Activated CD4-positive, alpha-beta memory T cell treated with anti-CD3 and anti-CD28 coated beads for 36 hours (primary cell): ENCODE measurements at regions not wholly inside any gene's neighbourhood (a gene's known extent, or its start where the extent isn't known, plus 50 kb on each side); places are given as distances from the start of the nearest gene placed in this dataset.

Source experiments
- CTCF ChIA-PET: fragments of 350-600 bp; sonication (Branson Sonifier 250); formaldehyde crosslinking; loops from one replicate; lab custom pipeline; 2021; ENCODE audit warnings: antibody characterized with exemption, inconsistent platforms; lab: Charles Lee
- POLR2A ChIA-PET: fragments of 350-600 bp; sonication (Branson Sonifier 250); formaldehyde crosslinking; loops from one replicate; lab custom pipeline; 2021; ENCODE audit warnings: antibody characterized with exemption; lab: Charles Lee
- DNase-seq: peaks from one replicate; pipeline ENCODE4 v3.0.0-alpha.2; 2020
- H3K27ac Mint-ChIP-seq: one replicate; pipeline ENCODE4 v1.8.0; 2021; ENCODE audit warnings: mixed read lengths
- H3K27me3 Mint-ChIP-seq: one replicate; pipeline ENCODE4 v1.8.0; 2021; ENCODE audit warnings: mixed read lengths
- H3K36me3 Mint-ChIP-seq: one replicate; pipeline ENCODE4 v1.8.0; 2021; ENCODE audit warnings: mixed read lengths
- H3K4me1 Mint-ChIP-seq: one replicate; pipeline ENCODE4 v1.8.0; 2021; ENCODE audit warnings: low read depth, mixed read lengths
- H3K4me3 Mint-ChIP-seq: one replicate; pipeline ENCODE4 v1.8.0; 2021; ENCODE audit warnings: mild to moderate bottlenecking, mixed read lengths
- H3K9me3 Mint-ChIP-seq: one replicate; pipeline ENCODE4 v1.8.0; 2021; ENCODE audit warnings: mixed read lengths
- intact Hi-C: fragments of 100-400 bp; cut with micrococcal nuclease; formaldehyde crosslinking; loops from one replicate; pipeline ENCODE4 v1.15.1; 2023

DNA sequence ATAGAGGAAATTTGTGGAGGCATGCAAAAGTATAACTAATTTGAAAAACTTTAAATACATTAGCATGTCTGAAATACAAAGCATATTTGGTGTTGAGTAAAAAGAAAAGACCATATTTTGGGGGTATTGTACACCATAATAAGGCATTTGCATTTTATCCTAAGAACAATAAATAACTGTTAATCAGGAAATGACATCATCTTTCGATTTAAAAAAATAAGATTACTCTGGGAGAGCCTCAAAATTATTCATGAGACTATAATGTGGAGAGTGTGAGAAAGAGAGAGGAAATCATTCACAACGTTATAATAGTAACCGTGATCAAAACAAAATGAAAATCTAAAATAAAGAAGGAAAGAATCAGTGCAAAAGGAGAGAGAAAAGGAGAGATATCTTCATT is 712.3 kb upstream of the POT1 start:
- Mint-ChIP-seq H3K9me3 (peaks cover 14% of the 10 kb centered on the region), H3K27ac (no peak overlapping the region), H3K27me3 (no peaks in the 10 kb centered on the region), H3K36me3 (no peaks in the 10 kb centered on the region), H3K4me3 (no peak overlapping the region), H3K4me1 (no peaks in the 10 kb centered on the region)
- CTCF ChIA-PET: no interaction called here
- no peak for DNase-seq
- POLR2A ChIA-PET: no interaction called here
- intact Hi-C loops: no loop called here

DNA sequence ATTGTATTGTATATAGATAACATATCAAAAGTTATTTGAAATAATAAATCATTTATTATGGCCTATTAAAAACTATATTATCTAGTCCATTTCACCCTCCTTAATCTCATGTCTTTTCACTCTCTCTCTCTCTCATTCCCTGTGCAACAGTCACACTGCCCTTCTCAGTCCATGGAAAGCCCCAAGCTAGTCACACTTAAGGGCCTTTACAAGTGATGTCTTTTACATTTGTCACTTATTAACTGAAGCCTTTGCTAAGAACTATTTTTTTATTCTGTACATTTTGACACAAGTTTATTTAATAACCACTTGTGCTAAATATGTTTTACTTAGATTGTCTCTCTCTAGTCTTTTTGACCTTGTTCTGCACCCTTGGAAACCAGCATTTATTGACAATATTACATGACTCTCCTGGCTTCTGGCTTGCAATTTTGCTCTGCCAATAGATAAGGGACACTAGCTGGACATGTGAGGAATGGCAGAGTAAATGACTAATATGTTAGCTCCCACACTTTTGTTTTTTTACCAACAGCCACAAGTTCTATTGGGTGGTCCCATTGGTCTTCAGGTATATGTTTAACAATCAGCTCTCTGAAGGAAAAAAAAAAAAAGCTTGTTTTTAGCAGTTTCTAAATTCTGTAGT is 706.8 kb upstream of the POT1 start:
- no peak overlapping the region for H3K27ac Mint-ChIP-seq
- ChIA-PET POLR2A (no interaction called here), CTCF (no interaction called here)
- no peak for DNase-seq
- intact Hi-C loops: no loop called here
- H3K36me3 Mint-ChIP-seq: no peaks in the 10 kb centered on the region
- peaks cover 8% of the 10 kb centered on the region for H3K9me3 Mint-ChIP-seq
- H3K27me3 Mint-ChIP-seq: no peaks in the 10 kb centered on the region
- H3K4me1 Mint-ChIP-seq: no peaks in the 10 kb centered on the region
- H3K4me3 Mint-ChIP-seq: no peak overlapping the region

DNA sequence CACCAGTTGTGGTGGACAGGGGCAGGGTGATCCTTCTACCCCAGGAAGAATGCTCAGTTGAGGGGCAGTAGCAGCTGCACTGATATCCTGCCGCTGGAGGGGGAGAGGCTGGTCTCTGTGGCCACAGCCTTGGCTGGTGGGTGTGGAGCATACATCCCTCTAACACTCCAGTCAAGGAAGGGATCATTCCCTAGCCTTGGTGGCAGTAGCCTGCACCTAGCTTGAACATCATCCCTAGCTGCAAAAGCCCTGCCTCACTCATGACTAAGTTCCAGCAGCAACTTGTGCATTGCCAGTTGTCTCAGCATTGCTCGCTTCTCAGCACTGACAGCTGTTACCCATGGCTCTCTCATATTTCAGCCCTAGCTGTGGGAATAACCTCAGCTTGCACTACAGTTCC is 688.9 kb upstream of the POT1 start:
- H3K4me3 Mint-ChIP-seq: no peak overlapping the region
- H3K4me1 Mint-ChIP-seq: no peaks in the 10 kb centered on the region
- H3K9me3 Mint-ChIP-seq: peaks cover 26% of the 10 kb centered on the region
- no peaks in the 10 kb centered on the region for H3K27me3 Mint-ChIP-seq
- ChIA-PET CTCF (no interaction called here), POLR2A (no interaction called here)
- peaks cover 2% of the 10 kb centered on the region for H3K36me3 Mint-ChIP-seq
- DNase-seq: no peak
- H3K27ac Mint-ChIP-seq: no peak overlapping the region
- intact Hi-C loops: no loop called here

DNA sequence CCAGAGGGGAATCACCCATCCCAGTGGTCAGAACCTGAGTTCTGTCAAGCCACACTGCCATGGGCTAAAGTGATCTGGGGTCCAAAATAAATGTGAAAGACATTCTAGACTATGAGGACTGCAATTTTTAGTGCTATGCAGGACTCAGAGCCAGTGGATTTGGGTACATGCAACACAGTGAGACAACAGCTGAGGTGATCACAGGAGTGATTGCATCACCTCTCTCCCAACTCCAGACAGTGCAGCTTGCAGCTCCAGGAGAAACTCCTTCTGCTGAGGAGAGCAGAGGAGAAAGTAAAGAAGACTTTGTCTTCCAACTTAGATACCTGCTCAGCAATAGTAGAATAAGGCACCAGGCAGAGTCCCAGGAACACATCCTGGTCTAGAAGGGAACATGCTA is 682.0 kb upstream of the POT1 start:
- Mint-ChIP-seq H3K4me3 (no peak overlapping the region), H3K27me3 (no peaks in the 10 kb centered on the region), H3K4me1 (no peaks in the 10 kb centered on the region), H3K36me3 (no peaks in the 10 kb centered on the region), H3K9me3 (peaks cover 20% of the 10 kb centered on the region), H3K27ac (no peak overlapping the region)
- POLR2A ChIA-PET: no interaction called here
- intact Hi-C loops: no loop called here
- CTCF ChIA-PET: no interaction called here
- DNase-seq: no peak

DNA sequence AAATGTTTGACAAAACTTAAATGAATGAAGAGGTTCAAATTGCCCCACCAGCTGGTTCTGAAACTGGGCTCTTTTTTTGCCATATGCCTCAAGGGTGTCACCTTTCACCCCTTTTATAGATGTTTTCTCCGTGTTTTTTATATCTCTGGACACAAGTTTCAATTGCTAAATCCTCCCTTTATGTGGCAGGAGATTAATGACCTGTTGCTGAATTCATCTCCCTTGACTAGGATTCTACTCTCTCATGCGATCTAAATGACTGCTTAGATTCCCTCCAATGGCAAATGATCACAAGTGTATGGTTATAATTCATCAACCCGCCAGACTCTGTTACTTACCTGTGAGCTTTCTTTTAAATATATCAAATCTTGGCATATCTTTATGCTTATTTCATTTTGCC is 677.0 kb upstream of the POT1 start:
- no peaks in the 10 kb centered on the region for H3K27me3 Mint-ChIP-seq
- H3K27ac Mint-ChIP-seq: no peak overlapping the region
- intact Hi-C loops: no loop called here
- no peak for DNase-seq
- H3K4me3 Mint-ChIP-seq: no peak overlapping the region
- CTCF ChIA-PET: no interaction called here
- peaks cover 6% of the 10 kb centered on the region for H3K9me3 Mint-ChIP-seq
- POLR2A ChIA-PET: no interaction called here
- no peaks in the 10 kb centered on the region for H3K36me3 Mint-ChIP-seq
- no peaks in the 10 kb centered on the region for H3K4me1 Mint-ChIP-seq

DNA sequence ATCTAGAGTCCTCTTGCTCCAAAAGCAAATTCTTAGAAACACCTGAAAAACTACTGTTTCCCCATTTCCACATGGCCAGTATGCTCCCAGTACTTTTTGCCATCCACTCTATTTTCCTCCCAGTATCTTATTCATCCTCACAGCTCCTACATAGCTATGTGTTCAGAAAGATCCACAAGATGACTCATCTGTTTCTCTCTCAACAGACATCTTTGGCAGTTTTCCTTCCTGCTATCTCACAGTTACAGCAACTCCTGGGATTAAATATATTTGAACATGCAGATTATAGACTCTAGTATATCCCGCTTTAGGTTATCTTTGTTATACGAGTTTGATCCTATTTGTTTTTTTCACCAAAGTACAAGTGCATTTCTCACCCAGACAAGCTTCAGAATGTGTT is 675.6 kb upstream of the POT1 start:
- intact Hi-C loops: no loop called here
- Mint-ChIP-seq H3K36me3 (no peaks in the 10 kb centered on the region), H3K4me3 (no peak overlapping the region), H3K9me3 (no peaks in the 10 kb centered on the region), H3K27ac (no peak overlapping the region), H3K27me3 (no peaks in the 10 kb centered on the region), H3K4me1 (no peaks in the 10 kb centered on the region)
- CTCF ChIA-PET: interaction anchor here (0.6 kb wide), 1 partner anchor 1554 kb away, joined by 3 read pairs; no protein-coding TSS in a partner anchor
- DNase-seq: no peak
- POLR2A ChIA-PET: no interaction called here

DNA sequence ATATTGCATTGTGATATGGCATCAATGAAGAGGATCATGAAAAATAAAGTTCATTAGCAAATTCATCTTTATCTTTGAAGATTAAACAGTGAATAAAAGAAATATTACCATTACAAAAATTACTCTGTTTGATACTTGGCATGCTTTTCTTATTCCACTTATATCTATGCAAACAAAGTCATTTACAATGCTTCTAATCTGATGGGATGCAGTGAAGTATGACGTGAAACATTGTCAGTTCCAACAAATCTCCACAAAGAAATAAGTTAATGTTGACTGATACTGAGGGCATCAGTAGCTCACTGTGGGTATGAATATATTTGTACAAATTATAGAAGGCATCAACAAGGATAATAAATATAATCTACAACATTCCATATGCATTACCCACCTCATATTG is 672.8 kb upstream of the POT1 start:
- Mint-ChIP-seq H3K27me3 (no peaks in the 10 kb centered on the region), H3K9me3 (no peaks in the 10 kb centered on the region), H3K27ac (no peak overlapping the region), H3K36me3 (no peaks in the 10 kb centered on the region), H3K4me3 (no peak overlapping the region), H3K4me1 (no peaks in the 10 kb centered on the region)
- no peak for DNase-seq
- CTCF ChIA-PET: no interaction called here
- intact Hi-C loops: no loop called here
- POLR2A ChIA-PET: no interaction called here

DNA sequence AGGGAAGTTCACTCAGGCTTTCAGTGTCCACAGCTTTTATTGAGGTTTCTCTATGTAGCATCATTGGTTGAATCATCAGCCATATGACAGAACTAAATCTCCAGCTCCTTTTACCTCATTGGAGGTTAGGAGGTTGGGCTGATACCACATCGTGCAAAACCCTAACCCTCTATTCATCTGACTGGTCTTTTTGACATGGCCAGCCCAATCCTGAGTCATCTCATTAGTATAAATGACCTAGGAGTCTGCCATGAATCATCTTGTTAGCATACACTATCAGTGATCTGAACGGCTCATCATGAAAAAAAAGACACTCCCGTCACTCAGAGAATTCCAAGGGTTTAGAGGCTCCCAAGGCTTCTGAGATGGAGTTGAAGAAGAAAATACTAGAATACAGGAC is 669.8 kb upstream of the POT1 start:
- peaks cover 2% of the 10 kb centered on the region for H3K9me3 Mint-ChIP-seq
- intact Hi-C loops: no loop called here
- no peak for DNase-seq
- H3K4me1 Mint-ChIP-seq: no peaks in the 10 kb centered on the region
- ChIA-PET CTCF (no interaction called here), POLR2A (no interaction called here)
- H3K4me3 Mint-ChIP-seq: no peak overlapping the region
- no peak overlapping the region for H3K27ac Mint-ChIP-seq
- H3K27me3 Mint-ChIP-seq: no peaks in the 10 kb centered on the region
- H3K36me3 Mint-ChIP-seq: no peaks in the 10 kb centered on the region

DNA sequence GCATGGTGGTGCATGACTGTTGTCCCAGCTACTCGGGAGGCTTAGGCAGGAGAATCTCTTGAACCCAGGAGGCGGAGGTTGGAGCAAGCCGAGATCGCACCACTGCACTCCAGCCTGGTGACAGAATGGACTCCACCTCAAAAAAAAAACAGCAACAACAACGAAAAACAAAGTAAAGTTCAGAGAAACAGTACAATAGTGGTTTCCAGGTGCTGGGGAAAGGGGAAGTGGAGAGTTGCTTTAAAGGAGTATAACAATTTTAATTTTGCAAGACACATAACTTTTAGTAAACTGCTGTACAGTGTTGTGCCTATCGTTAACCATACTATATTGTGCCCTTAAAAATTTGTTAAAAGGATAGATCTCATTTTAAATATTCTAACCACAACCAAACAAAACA is 662.7 kb upstream of the POT1 start:
- Mint-ChIP-seq H3K4me3 (no peak overlapping the region), H3K9me3 (peaks cover 11% of the 10 kb centered on the region), H3K27ac (no peak overlapping the region), H3K36me3 (no peaks in the 10 kb centered on the region), H3K4me1 (no peaks in the 10 kb centered on the region), H3K27me3 (no peaks in the 10 kb centered on the region)
- intact Hi-C loops: no loop called here
- no peak for DNase-seq
- CTCF ChIA-PET: no interaction called here
- POLR2A ChIA-PET: no interaction called here

DNA sequence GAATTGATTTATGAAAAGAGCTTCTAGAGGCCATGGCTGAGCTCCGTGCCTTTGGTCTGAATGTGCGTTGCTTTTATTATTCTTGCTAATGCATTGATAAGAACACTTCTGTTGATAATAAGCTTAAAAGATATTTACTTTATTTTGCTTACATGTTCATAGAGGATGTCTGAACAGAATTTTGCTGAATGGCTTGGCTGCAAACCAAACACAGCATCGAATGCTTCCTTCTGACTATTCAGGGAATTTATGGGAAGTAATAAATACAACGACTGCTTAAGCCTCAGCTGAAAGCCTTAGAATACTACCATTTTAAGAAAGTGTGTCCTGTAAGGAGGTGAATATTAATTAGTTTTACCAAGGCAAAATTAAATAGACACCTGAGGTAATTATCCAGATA is 643.5 kb upstream of the POT1 start:
- Mint-ChIP-seq H3K36me3 (no peaks in the 10 kb centered on the region), H3K27me3 (no peaks in the 10 kb centered on the region), H3K4me3 (no peak overlapping the region), H3K4me1 (no peaks in the 10 kb centered on the region), H3K27ac (no peak overlapping the region), H3K9me3 (peaks cover 21% of the 10 kb centered on the region)
- POLR2A ChIA-PET: no interaction called here
- CTCF ChIA-PET: no interaction called here
- intact Hi-C loops: no loop called here
- no peak for DNase-seq

DNA sequence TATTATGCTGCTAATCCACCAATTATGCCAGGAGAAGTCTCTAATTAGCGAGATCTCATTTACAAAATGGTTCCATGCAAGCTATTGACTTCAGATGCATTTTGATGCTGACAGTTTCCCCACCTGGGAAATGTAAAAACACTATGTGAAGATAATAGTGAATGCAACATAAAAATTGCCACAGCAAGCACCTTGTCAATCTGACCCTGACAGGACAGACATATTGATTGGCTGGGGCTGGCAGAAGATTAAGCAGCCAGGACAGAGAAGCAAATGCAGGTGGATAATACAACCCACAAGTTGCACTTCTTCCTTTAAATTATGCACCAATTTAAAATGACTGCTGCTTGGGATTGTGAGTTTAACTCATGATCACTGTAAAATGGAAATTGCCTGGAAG is 642.8 kb upstream of the POT1 start:
- CTCF ChIA-PET: no interaction called here
- intact Hi-C loops: no loop called here
- no peaks in the 10 kb centered on the region for H3K4me1 Mint-ChIP-seq

DNA sequence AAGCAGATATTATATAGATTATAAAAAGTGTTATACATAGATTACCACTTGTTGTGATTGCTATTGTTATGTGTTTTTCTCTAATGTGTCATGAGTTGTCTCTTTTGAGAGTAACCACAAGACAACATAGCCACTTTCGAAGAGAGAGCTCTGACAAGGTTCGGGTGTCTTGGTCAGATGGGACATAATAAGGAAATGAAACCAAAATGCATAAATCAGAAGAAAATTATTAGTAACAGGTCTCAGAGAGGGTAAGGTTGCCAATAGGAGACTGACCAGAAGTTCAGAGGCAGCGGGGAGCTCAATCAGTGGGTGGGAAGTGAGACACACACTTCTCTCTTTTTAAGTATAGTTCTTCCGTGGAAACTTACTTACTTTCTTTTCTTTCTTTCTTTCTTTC is 639.2 kb upstream of the POT1 start:
- no peak overlapping the region for H3K27ac Mint-ChIP-seq
- H3K9me3 Mint-ChIP-seq: peaks cover 13% of the 10 kb centered on the region
- no peaks in the 10 kb centered on the region for H3K4me1 Mint-ChIP-seq
- CTCF ChIA-PET: no interaction called here
- H3K27me3 Mint-ChIP-seq: no peaks in the 10 kb centered on the region
- intact Hi-C loops: no loop called here
- no peaks in the 10 kb centered on the region for H3K36me3 Mint-ChIP-seq
- POLR2A ChIA-PET: no interaction called here
- no peak overlapping the region for H3K4me3 Mint-ChIP-seq
- no peak for DNase-seq

More for the DNA sequence above, 642.8 kb upstream of the POT1 start:
- H3K36me3 Mint-ChIP-seq: no peaks in the 10 kb centered on the region
- POLR2A ChIA-PET: no interaction called here
- peaks cover 20% of the 10 kb centered on the region for H3K9me3 Mint-ChIP-seq
- H3K27ac Mint-ChIP-seq: no peak overlapping the region
- no peaks in the 10 kb centered on the region for H3K27me3 Mint-ChIP-seq
- no peak overlapping the region for H3K4me3 Mint-ChIP-seq
- no peak for DNase-seq

DNA sequence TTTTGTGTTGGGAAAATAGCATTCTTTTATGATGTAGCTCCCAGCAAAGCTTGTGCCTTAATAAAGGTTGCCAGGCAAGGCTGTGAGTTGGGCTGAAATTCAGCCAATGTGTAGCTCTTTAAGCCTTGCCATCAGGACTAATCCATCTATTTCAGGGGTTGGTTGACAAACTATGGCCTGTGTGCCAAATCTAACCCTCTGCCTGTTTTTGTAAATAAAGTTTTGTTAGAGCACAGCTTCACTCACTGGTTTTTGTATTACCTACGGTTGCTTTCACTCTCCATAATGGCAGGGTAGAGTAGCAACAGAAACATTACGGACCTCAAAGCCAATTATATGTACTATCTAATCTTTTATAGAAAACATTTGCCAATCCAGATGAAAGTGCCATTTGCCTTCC is 638.1 kb upstream of the POT1 start:
- Mint-ChIP-seq H3K36me3 (no peaks in the 10 kb centered on the region), H3K27me3 (no peaks in the 10 kb centered on the region), H3K4me3 (no peak overlapping the region), H3K4me1 (no peaks in the 10 kb centered on the region), H3K9me3 (peaks cover 13% of the 10 kb centered on the region), H3K27ac (no peak overlapping the region)
- no peak for DNase-seq
- intact Hi-C loops: no loop called here
- POLR2A ChIA-PET: no interaction called here
- CTCF ChIA-PET: no interaction called here
